NCI-H2029 treated with DMSO at 0.1 percent for 48 hours (cell line): ENCODE measurements at regions not wholly inside any gene's neighbourhood (a gene's known extent, or its start where the extent isn't known, plus 50 kb on each side); places are given as distances from the start of the nearest gene placed in this dataset.
A peak's percentile ranks its signal among the peaks of the same experiment; 100 is the strongest.
"Not testable (repeated sequence)": the region's sequence is repeated elsewhere in the genome, so short reads cannot be mapped to it uniquely, and the experiment has no call there.

Experiments used
- DNase-seq: peaks from one replicate; lab custom pipeline; 2025; lab: John Stamatoyannopoulos, UW

DNA sequence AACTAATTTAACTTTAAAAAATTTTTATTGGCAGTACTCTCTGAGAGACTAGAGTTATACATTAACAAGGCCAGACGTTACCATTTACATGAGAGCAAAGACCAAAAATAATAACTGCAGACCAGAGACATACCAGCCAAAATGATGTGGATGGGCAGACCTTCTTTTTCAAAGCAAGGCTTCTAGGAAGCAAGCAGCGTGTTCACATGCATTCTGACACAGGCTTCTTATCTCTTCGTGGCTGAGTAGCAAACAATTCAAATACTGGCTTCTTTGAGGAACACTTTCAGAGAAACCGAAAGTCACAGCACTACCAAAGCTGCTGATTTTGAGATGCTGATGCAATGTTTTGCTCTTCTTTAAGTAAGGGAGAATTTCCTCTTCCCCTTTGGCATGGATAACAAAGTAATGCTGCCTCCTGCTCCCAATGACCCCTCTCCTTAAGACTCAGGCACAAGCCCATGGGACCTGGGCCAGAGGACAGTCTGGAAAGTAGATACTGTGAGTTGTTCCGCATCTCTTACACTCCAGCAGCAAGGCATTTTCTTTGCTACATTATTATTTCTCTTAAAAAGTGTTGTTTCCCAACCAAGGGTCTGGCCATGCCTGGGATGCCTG lies 181.9 kb downstream of the MREG start:
- DNase-seq, result no peak

DNA sequence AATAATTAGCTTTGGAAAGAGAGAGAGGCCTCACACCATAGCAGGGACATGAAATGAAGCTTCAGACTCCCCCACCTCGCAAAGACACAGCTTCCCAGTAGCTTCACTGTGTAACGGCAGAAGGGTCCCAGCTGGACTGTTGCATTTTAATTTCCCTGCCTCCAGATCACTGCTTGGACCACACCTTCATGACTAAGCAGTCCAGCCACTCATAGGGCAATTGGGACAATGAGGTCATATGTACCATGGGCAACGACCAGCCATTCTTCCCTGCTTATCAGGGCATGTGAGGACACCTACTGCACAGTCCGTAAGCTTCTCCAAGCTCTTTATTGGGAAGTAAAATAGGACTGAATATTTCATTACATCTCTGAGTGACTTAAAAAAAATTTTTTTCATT lies 183.0 kb downstream of the MREG start:
- DNase-seq, result no peak

DNA sequence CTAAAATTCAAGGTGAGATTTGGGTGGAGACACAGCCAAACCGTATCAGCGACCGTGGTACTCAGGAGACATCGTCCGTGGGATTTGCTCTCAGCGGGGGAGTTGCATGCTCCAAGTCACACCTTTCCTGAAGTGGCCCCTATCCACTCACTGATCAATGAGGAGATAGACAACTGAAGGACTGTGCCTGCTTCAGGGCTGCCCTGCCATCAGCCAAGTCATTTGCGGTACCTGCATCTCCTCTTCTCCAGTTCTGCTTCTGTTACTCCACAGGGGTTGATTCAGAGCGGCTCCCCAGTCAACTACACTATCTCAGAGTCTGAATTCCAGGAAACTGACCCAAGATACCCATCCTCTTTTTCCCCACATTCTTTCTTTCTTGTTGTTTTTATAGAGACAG lies 184.1 kb downstream of the MREG start:
- DNase-seq, result no peak

DNA sequence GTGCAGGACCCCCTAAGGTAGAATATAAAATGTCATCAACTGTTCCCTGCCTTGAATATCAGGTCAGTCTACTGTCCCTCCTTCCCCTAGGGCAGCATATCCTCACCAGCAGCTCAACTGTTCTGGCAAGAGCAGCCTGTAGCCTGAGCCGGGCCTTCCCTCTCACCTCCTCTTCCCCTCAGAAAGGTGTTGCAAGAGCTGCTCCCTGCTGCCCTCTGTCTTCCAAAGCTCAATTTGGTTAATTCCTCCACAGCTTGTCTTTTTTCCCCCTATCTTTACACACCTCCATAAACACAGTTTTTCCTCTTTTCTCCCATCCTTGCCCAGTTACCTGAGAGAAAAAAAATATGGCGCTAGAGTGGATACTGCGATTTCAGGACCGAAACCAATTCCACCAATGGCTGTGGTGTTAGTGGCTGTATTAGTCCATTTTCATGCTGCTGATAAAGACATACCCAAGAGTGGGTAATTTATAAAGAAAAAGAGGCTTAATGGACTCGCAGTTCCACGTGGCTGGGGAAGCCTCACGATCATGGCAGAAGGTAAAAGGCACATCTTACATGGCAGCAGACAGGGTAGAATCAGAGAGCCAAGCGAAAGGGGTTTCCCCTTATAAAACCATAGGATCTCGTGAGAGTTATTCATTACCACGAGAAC lies 184.7 kb downstream of the MREG start:
- peak; percentile 42 for DNase-seq

DNA sequence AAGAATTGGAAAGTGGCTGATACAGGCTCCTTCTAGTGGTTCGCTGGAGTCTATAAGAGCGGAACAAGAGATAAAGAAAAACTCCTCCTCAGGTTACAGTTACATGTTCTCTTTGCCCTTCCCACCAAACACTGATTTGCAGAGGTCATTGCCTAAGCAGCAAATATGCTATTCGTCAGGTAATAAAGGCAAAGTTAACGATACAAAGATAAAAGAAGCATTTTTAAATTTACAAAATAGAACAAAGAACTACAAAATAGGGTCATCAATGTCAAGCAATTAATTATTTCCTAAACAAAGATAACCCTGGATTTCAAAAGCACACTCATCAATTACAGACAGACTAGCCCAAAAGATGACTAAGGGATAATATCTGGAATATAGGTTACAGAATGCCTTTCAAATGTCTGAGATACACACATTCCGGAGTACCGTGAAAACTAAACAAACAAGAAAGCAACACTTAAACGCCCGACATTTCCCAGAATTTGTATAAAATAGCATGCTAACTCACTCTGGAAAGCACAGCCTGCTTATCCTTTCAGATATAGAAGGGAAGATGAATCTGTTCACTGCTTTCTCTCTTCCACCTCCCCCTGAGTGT lies 186.4 kb downstream of the MREG start:
- DNase-seq, result no peak

DNA sequence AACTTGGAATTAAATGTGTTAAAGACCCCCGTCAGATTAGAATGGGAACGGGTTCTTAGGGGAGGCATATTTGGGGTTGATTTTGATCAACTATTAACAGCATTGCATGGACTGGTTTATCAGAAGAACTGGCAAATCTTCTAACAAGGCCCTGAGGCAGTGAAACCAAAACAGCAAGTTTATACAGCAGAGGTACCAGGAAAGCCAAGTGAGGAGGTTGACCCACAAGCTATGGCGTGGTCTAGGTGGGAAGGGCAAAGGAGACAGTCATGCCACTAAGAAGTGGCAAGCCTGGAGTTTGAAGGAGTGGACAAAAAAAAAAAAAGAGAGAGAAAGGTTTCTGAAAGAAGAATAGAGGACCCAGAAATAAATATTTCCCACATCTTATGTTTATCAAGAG lies 187.0 kb downstream of the MREG start:
- no peak for DNase-seq

DNA sequence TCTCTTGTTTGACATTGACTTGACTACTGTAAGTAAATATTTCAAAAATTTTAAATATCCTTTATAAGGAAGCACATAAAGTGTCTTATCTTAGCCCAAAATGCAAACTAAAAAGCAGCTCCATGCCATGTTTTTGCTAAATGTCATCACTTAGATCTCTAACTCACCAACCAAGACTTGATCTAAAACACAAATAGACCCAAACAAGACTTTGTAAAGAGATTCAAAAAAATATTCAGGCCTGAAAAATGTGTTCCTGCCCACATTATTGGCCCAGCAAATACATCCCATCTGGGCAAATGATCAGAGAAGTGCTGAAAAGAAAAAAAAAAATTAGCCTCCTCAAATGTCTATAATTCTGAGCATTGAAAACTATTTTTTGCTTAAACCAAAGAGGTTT lies 187.6 kb downstream of the MREG start:
- no peak for DNase-seq

DNA sequence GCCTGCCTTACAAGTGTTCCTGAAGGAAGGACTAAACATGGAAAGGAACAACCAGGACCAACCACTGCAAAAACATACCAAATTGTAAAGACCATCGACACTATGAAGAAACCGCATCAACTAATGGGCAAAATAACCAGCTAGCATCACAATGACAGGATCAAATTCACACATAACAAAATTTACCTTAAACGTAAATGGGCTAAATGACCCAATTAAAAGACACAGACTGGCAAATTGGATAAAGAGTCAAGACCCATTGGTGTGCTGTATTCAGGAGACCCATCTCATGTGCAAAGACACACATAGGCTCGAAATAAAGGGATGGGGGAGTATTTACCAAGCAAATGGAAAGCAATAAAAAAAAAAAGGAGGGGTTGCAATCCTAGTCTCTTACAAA lies 192.1 kb downstream of the MREG start:
- not testable (repeated sequence) for DNase-seq

DNA sequence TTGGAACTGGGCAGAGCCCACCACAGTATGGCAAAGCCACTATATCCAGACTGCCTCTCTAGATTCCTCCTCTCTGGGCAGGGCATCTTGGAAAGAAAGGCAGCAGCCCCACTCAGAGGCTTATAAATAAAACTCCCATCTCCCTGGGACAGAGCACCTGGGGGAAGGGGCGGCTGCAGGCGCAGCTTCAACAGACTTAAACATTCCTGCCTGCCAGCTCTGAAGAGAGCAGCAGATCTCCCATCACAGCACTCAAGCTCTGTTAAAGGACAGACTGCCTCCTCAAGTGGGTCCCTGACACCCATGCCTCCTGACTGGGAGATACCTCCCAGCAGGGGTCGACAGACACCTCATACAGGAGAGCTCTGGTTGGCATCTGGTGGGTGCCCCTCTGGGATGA lies 193.6 kb downstream of the MREG start:
- not testable (repeated sequence) for DNase-seq

DNA sequence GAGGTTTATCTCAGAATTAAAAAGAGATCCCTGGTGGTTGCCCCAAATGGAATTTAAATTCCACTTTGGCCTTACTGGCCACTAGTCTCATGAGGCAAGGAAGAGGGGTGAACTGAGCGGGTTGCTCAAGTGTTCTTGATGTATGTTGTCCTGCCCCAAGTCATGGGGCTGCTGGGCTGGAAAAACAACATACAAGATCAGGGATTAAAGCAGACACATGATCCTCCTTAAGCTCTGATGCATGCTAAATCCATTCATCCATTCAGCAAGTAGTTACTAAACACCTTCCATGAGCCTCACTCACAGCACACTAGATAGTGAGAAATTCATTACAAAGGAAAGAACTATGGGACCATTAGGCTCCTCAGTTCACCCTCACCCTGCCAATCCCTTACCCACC lies 196.3 kb downstream of the MREG start:
- DNase-seq, result no peak

DNA sequence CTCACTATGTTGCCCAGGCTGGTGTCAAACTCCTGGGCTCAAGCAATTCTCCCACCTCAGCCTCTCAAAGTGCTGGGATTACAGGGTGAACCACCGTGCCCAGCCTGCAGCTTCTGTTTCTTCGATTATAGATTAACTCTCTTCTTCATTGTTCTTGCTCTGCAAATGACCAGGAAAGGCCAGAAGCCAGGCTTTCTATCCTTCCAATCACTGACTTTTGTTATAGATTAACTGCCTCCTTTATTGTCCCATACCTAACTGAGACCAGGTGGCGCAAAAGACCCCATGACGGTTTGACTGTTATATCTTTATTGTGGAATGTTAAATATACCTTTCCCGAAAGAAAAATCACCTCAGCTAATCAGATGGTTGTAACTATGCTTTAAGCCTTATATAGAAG lies 196.9 kb downstream of the MREG start:
- DNase-seq, result no peak

DNA sequence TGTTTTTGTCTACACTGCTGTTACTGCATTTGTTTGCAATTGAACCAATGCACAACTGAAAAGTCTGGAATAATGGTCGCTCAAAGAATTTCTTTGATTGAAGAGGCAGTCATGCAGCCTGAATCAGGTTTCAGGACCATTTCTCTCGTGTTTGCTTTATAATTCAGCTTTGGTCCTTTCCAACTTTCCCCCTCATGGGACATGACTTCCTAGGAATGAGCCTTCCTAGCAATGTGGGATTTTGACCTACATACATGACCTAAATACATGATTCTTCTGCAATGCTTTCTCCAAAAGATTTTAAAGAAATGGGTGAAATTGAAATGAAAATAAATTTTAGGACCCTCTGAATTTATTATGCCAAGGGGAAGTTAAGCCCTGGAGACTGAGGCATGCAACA lies 197.4 kb downstream of the MREG start:
- DNase-seq, result no peak

DNA sequence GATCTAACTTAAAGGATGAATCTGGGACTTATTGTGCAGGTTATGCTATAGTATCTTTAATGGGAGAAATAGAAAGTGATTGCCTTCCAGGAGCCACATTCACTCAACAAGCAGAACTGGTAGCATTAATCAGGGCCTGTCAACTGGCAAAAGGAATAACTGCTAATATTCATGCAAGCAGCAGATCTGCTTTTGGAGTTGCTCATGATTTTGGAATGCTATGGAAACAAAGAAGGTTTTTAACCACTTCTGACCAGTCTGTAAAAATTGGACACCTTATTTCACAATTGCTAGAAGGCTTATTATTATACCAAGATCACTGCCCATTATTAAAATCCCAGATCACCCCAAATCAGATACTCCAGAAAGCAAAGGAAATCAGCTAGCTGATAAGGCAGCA lies 200.4 kb downstream of the MREG start:
- DNase-seq, result no peak

DNA sequence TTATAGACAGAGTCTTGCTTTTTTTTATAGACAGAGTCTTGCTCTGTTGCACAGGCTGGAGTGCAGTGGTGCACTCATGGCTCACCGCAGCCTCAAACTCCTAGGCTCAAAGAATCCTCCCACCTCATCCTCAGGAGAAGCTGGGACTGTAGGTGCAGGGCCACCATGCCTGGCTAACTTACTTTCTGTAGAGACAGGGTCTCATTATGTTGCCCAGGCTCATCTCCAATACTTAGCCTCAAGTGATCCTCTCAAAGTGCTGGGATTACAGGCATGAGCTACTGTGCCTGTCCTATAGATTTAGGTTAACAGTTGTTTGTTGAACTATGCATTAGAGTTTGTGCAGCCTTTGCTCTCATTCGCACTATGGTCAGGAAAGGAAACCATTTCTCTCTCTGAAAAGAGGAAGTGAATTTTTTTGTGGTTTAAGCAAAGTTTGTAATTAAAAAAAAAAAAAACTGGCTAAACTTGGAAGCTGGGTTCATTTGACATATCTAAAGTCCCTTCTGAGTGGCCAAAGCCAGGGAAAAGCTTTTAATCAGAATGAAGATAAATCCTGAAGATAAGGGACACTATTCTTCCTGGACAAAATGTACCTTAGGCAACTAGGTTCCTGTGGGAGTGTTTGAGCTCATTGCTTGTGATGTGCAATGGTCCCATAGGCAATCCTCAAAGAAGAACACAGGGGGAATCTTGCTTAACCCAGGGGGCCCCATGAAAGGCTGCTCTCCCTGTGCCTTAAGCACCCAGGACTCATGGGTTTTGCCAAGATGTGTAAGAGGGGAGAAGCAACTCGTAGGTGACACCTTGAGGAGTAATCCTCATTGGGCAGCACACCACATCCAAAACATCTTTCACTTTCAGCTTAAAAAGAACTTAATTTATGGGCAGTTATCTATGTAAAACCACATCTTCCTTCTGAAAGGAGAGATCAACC lies 201.7 kb downstream of the MREG start:
- DNase-seq, result no peak

DNA sequence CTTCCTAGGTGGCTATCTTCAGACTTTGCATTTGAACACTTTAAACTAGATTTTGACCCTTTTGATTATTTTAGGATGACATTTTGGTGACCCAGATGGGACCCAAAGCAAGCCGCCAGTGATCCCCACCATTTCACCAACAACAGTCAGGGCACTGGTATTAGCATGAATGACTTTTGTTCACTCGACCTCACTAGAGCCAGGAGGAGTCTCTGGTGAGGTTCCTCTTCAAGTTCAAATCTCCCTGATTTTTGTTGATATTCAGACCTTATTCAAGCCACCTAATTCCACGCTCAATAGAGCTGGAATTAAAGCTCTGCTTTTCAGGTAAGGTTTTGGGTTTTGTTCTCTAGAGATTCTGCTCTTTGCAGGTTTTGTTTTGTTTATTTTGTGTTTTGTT lies 202.3 kb downstream of the MREG start:
- no peak for DNase-seq

DNA sequence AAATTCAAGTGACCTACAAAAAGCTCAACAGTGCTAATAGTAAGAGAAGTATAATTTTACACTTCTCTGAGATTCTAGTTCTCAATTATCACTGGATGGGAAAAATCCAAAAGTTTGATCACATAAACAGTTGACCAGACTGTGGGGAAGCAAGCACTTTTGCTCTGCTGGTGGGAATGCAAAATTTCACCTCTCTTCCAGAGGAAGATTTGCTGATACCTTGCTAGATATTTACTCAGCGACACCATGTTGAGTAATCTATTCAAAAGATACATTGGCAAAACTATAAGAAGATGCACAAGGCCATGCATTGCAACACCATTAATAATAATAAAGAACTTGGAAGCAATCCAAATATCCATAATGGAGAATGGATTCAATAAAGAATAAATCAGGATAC lies 204.4 kb downstream of the MREG start:
- no peak for DNase-seq

DNA sequence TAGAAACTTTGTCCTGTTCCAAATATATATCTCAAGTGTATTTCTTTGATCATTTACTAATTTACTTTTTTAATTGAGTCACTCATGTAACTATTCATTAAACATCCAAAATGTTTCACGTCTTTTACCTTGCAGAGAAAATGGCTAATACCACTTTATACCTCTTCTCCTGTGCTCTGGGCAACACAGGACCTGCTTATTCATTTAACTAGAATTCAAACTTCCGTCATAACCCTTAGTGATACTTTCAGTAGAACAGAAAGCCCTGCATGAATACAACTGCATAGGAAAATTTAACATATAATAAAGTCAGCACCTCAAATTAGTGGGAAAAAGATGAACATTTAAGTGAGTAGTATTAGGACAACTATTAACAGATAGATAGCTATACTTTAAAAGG lies 205.2 kb downstream of the MREG start:
- no peak for DNase-seq

DNA sequence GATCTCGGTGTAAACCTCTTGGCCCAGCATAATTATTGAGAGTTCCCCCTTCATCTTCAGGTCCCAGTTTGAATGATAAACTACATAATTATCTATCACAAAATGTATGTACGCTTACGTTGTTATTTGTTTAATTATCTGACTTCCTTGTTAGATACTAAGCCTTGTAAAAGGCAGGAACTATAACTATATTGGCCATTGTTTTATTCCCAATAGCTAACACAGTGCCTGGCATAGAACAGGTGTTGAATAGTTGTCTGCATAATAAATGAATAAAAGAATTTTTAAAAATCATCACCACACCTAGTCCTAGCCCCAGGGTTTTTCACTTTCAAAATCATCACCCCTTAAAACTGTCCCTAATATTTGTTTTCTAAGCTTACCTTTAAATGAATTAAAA lies 207.9 kb downstream of the MREG start:
- no peak for DNase-seq

DNA sequence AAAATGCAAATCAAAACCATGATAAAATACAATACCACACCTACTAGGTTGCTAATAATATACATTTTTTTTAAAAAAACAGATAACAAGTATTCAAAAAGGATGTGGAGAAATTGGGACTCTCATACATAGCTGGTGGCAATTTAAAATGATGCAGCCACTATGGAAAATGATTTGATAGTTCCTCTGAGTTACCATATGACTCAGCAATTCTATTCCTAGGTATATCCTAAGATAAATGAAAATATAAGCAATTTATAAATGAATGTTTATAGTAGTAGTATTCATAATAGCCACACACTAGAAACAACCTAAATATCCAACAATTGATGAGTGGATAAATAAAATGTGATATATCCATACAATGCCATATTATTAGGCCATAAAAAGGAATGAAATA lies 210.2 kb downstream of the MREG start:
- DNase-seq, result no peak

DNA sequence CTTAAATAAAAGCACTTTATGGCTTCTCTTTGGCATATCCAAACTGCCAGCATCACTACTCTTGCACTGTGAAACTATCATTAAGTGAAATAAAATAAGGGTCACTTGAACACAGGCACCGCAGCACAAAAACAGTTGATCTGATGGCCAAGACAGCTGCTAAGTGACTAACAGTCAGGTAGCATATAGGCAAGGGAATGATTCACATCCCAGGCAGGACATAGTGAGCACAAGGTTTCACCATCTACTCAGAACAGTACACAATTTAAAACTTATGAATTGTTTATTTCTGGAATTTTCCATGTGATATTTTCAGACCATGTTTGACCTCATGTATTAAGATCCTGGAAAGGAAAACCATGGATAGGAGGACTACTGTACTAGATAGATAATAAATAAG lies 214.2 kb downstream of the MREG start:
- DNase-seq, result no peak

DNA sequence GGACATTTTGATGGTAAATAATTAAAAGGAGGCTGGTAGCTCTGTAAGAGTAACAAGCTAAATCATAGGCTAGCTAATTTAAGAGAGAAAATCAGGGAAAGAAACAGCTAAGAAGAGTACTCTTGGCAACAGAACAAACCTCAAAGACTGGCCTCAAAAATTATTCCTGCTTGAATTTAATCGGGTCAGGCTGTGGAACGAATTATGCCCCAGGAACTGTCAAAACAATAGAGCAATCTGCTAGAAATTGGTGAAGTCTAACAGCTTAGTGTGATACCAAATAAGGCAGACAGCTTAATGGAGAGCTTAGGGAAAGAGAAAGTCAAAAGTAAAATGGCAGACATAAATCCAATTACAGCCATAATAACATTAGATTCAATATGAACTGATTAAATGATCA lies 215.7 kb downstream of the MREG start:
- DNase-seq, result no peak

DNA sequence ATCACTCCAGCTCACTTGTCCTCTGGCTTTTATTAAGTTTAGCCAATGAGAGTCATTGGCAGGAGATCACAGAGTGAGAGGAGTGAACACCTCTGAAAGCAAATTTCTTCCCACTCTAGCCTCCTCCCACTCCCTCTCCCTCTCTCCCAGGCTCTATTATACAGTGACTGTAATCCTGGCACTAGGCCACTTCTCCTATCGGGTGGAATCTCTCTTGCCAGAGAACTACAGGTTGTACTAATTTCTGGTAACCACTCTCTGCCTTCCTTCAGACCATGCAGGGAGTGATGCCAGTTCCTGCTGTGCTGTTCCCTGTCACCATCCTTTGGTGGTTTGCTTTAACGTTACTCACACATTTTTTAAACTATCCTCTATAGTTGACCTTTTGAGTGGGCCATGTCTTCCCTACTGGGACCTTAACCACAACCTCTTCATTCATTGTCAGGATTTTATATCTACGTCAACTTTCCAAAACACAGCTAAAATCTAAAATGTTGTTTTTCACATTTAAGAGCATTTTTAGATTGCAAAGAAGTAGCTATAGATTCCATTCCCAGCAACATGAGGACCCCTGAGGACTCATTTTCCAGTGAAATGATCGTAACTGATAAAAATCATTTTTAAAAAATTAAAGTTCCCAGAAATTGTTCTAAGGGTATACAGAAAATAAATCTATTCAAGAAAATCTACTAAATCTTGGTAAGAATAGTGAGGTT lies 217.1 kb downstream of the MREG start:
- peak; percentile 68 for DNase-seq
